ENCODE measurements at regions not wholly inside any gene's neighbourhood (a gene's known extent, or its start where the extent isn't known, plus 50 kb on each side); places are given as distances from the start of the nearest gene placed in this dataset.

- Histone ChIP-seq H3K4me3 (ENCODE audit: low read length) (no peak overlapping the region), H3K27ac (ENCODE audit: low read length) (no peak overlapping the region), H3K27me3 (ENCODE audit: control insufficient read depth, insufficient read depth) (no peaks in the 10 kb centered on the region), H3K4me1 (ENCODE audit: control insufficient read depth, insufficient read depth, low read length) (no peaks in the 10 kb centered on the region), H3K9me3 (ENCODE audit: control insufficient read depth, low read length) (no peaks in the 10 kb centered on the region)
- ATAC-seq = no peak
- intact Hi-C loops (cut with DNase I) = no loop called here
- no peak for DNase-seq
- whole genome bisulfite sequencing = 70% methylated on average over 3 of the region's 3 CpGs
Observed at GRCh38 chr11:115598257-115598901, 94.2 kb upstream of the CADM1 start.

GRCh38 chr11:115591380-115591779 is 87.2 kb upstream of the CADM1 start:
- Histone ChIP-seq H3K4me3 (ENCODE audit: low read length) (no peak overlapping the region), H3K27ac (ENCODE audit: low read length) (no peak overlapping the region), H3K9me3 (ENCODE audit: control insufficient read depth, low read length) (no peaks in the 10 kb centered on the region), H3K27me3 (ENCODE audit: control insufficient read depth, insufficient read depth) (no peaks in the 10 kb centered on the region), H3K4me1 (ENCODE audit: control insufficient read depth, insufficient read depth, low read length) (no peaks in the 10 kb centered on the region)
- 98% methylated on average over 3 of the region's 3 CpGs for WGBS
- DNase-seq (no peak), ATAC-seq (no peak)
- intact Hi-C loops (cut with DNase I) = no loop called here

GRCh38 chr11:115590254-115590653 is 86.0 kb upstream of the CADM1 start:
- intact Hi-C loops (cut with DNase I) = no loop called here
- H3K27ac ChIP-seq (ENCODE audit: low read length) = no peak overlapping the region
- no peaks in the 10 kb centered on the region for H3K4me1 ChIP-seq (ENCODE audit: control insufficient read depth, insufficient read depth, low read length)
- H3K4me3 ChIP-seq (ENCODE audit: low read length) = no peak overlapping the region
- WGBS = 61% methylated on average over 7 of the region's 7 CpGs
- no peaks in the 10 kb centered on the region for H3K9me3 ChIP-seq (ENCODE audit: control insufficient read depth, low read length)
- DNase-seq (no peak), ATAC-seq (peak in 1 of 2 donors; percentile 23)
- no peaks in the 10 kb centered on the region for H3K27me3 ChIP-seq (ENCODE audit: control insufficient read depth, insufficient read depth)

DNA sequence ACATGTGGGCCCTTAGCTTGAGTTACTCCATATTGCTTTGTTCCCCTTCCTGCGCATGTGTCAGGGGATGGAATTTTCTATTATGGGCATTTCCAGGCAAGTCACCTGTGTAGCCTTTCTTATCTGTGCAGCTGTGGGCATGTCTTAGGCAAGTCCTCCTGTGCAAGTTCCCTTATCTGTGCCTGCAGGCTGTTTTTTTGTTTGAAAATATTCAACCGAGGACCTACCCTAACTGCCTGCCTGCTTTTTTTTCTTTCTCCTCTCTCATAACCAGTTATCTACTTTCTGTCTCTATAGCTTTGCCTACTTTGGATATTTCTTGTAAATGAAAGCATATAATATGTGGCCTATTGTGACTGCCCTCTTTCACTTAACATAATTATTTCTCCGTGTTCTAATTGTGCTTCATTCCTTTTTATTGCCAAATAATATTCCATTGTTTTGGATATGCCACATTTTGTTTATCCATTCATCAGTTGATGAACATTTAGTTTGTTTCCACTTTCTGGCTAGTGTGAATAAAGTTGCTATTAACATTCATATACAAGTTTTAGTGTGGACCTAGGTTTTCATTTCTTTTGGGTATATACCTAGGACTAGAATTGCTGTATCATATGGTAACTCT is 83.6 kb upstream of the CADM1 start:
- Histone ChIP-seq H3K27me3 (ENCODE audit: control insufficient read depth, insufficient read depth) (no peaks in the 10 kb centered on the region), H3K4me1 (ENCODE audit: control insufficient read depth, insufficient read depth, low read length) (no peaks in the 10 kb centered on the region), H3K4me3 (ENCODE audit: low read length) (no peak overlapping the region), H3K27ac (ENCODE audit: low read length) (no peak overlapping the region), H3K9me3 (ENCODE audit: control insufficient read depth, low read length) (no peaks in the 10 kb centered on the region)
- ATAC-seq (no peak), DNase-seq (no peak)
- intact Hi-C loops (cut with DNase I) = no loop called here
- 87% methylated on average over 3 of the region's 3 CpGs for whole genome bisulfite sequencing

DNA sequence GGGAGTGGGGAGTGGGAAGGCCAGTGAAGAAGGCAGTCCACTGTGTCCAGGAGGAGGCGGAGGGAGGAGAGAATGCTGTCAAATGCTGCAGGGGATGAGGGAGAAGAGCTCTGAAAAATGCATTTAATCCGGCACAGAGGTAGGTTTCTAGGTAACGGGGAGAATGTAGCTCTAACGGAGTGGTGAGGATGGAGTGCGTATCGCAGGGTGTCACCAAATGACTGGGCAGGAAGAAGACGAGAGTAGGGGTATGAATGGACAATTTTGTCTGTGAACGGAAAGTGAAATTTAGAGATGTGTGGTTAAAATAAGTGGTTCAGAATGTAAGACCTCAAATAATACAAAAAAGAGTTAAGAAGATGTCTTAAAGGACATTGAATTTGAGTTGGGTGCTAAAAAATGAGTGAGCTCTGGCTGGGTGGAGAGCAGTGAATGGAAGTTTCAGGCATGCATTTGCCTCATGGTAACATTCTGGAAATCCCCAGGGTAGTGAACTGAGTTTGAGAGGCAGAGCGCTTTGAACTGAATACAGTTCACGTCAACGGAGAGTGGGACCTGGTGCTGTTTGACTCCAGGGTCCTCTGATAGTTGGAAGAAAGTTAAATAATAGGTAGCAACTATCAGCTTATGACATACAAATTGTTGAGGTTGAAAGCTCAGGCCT is 81.3 kb upstream of the CADM1 start:
- Histone ChIP-seq H3K9me3 (ENCODE audit: control insufficient read depth, low read length) (no peaks in the 10 kb centered on the region), H3K27ac (ENCODE audit: low read length) (no peak overlapping the region), H3K4me3 (ENCODE audit: low read length) (no peak overlapping the region), H3K4me1 (ENCODE audit: control insufficient read depth, insufficient read depth, low read length) (no peaks in the 10 kb centered on the region), H3K27me3 (ENCODE audit: control insufficient read depth, insufficient read depth) (no peaks in the 10 kb centered on the region)
- intact Hi-C loops (cut with DNase I) = no loop called here
- 95% methylated on average over 11 of the region's 11 CpGs for WGBS
- no peak for ATAC-seq
- DNase-seq = no peak

DNA sequence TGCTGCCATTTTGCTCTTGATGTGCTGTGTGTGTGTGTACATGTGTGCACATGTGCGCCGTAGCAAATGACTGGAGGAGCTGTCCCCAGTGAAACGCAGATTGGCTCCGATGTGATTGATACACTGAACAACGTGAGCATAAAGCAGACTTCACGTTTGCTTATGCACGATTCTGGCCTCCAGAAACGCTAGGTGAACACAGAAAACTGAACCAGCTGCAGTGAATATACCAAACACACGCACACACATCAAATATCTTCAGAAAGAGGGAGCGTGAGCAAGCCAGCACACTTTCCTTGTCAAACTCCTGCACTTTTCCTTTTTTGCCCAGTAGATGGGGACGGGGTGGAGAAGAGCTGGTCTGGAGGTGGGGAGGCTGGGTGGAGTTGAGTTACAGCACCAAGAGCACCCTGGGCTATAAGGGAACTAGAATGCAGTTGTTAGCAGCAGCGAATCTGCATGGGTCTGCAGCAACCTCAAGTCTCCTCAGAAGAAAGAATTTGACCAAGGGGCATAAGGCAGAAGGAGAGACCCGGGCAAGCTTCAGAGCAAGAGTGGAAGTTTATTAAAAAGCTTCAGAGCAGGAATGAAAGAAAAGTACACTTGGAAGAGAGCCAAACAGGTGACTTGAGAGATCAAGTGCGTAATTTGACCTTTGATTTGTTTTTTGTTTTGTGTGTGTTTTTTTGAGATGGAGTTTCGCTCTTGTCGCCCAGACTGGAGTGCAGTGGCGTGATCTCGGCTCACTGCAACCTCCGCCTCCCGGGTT is 77.8 kb upstream of the CADM1 start:
- no peaks in the 10 kb centered on the region for H3K4me1 ChIP-seq (ENCODE audit: control insufficient read depth, insufficient read depth, low read length)
- DNase-seq = no peak
- H3K27me3 ChIP-seq (ENCODE audit: control insufficient read depth, insufficient read depth) = no peaks in the 10 kb centered on the region
- WGBS = 77% methylated on average over 20 of the region's 20 CpGs
- no peak overlapping the region for H3K4me3 ChIP-seq (ENCODE audit: low read length)
- peak; percentile 44 to 47 for ATAC-seq
- intact Hi-C loops (cut with DNase I) = no loop called here
- H3K9me3 ChIP-seq (ENCODE audit: control insufficient read depth, low read length) = no peaks in the 10 kb centered on the region
- H3K27ac ChIP-seq (ENCODE audit: low read length) = no peak overlapping the region

GRCh38 chr11:115580927-115581680 is 76.9 kb upstream of the CADM1 start:
- H3K9me3 ChIP-seq (ENCODE audit: control insufficient read depth, low read length) = no peaks in the 10 kb centered on the region
- ATAC-seq (peak; percentile 73 to 91), DNase-seq (peak in 2 of 3 donors; percentile 62 to 84)
- H3K4me3 ChIP-seq (ENCODE audit: low read length) = no peak overlapping the region
- intact Hi-C loops (cut with DNase I) = no loop called here
- no peaks in the 10 kb centered on the region for H3K4me1 ChIP-seq (ENCODE audit: control insufficient read depth, insufficient read depth, low read length)
- no peak overlapping the region for H3K27ac ChIP-seq (ENCODE audit: low read length)
- H3K27me3 ChIP-seq (ENCODE audit: control insufficient read depth, insufficient read depth) = no peaks in the 10 kb centered on the region
- 41% methylated on average over 7 of the region's 7 CpGs for WGBS

- Histone ChIP-seq H3K27me3 (ENCODE audit: control insufficient read depth, insufficient read depth) (no peaks in the 10 kb centered on the region), H3K27ac (ENCODE audit: low read length) (no peak overlapping the region), H3K4me1 (ENCODE audit: control insufficient read depth, insufficient read depth, low read length) (no peaks in the 10 kb centered on the region), H3K9me3 (ENCODE audit: control insufficient read depth, low read length) (no peaks in the 10 kb centered on the region), H3K4me3 (ENCODE audit: low read length) (no peak overlapping the region)
- no peak for ATAC-seq
- intact Hi-C loops (cut with DNase I) = no loop called here
- DNase-seq = no peak
- 75% methylated on average over 4 of the region's 4 CpGs for WGBS
Observed at GRCh38 chr11:115580416-115580815, 76.2 kb upstream of the CADM1 start.

DNA sequence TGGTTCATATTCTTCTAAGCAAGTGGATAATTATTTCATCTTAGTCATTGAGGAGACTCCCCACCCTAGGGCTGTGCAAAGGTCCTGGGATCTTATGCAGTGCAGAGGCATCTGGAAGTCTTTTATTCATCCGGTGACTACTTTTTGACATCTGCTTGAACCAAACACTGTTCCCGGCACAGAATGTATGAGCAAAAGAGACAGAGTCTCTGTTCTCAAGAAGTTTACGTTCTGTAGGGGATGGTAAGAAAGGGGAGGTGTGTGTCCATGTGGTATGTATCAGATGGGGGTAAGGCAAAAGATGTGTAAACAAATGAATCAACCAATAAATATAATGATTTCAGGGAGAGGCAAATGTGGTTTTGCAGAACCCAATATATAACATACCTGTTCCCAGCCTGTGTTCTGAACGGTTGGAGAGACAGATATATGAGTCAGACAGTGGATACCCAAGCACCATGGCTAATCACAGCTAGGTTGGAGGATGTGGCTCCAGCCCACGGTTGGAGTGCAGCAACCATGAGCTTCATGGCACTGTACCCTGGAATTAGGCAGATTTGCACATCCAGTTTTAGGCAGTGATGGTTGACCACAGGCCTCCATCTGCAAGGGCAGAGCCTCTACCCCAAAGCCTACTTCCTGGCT is 75.1 kb upstream of the CADM1 start:
- Histone ChIP-seq H3K4me1 (ENCODE audit: control insufficient read depth, insufficient read depth, low read length) (no peaks in the 10 kb centered on the region), H3K27me3 (ENCODE audit: control insufficient read depth, insufficient read depth) (no peaks in the 10 kb centered on the region), H3K9me3 (ENCODE audit: control insufficient read depth, low read length) (no peaks in the 10 kb centered on the region), H3K27ac (ENCODE audit: low read length) (no peak overlapping the region), H3K4me3 (ENCODE audit: low read length) (no peak overlapping the region)
- WGBS = 91% methylated on average over 5 of the region's 5 CpGs
- DNase-seq = no peak
- intact Hi-C loops (cut with DNase I) = no loop called here
- ATAC-seq = no peak

DNA sequence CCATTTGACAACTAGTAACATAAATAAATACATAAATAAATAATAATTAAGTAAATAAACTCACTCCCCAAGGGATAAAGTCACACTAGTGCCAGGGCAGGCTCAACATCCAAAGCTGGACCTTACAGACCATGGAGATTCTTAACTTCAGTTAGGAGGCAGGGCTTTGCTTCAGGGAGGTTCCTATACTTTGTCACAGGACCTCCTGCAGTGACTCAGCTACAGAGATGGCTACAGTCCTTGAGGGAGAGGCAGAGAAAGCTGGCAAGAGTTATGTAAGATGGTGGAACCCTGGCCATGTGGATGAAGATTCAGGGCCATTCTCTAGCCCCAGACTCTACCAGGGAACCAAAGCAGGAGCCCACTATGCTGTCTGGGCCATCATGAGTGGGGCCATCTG is 74.1 kb upstream of the CADM1 start:
- Histone ChIP-seq H3K4me1 (ENCODE audit: control insufficient read depth, insufficient read depth, low read length) (no peaks in the 10 kb centered on the region), H3K9me3 (ENCODE audit: control insufficient read depth, low read length) (no peaks in the 10 kb centered on the region), H3K27me3 (ENCODE audit: control insufficient read depth, insufficient read depth) (no peaks in the 10 kb centered on the region), H3K4me3 (ENCODE audit: low read length) (no peak overlapping the region), H3K27ac (ENCODE audit: low read length) (no peak overlapping the region)
- intact Hi-C loops (cut with DNase I) = no loop called here
- no peak for ATAC-seq
- no peak for DNase-seq

All from right cardiac atrium (tissue), 5 donors.